ENCODE measurements at regions not wholly inside any gene's neighbourhood (a gene's known extent, or its start where the extent isn't known, plus 50 kb on each side); places are given as distances from the start of the nearest gene placed in this dataset.

DNA sequence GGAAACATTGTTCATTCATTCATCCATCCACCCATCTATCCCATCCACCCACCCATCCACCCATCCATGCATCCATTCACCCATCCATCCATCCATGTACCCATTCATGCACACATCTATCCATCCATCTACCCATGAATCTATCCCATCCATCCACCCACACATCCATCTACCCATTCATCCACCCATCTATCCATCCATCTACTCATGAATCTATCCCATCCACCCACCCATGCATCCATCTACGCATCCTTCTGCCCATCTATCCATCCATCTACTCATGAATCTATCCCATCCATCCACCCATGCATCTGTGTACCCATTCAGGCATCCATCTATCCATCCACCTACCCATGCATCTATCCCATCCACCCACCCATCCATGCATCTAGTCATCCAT, 51.6 kb upstream of the URI1 start:
- TF ChIP-seq, protein P1, sequence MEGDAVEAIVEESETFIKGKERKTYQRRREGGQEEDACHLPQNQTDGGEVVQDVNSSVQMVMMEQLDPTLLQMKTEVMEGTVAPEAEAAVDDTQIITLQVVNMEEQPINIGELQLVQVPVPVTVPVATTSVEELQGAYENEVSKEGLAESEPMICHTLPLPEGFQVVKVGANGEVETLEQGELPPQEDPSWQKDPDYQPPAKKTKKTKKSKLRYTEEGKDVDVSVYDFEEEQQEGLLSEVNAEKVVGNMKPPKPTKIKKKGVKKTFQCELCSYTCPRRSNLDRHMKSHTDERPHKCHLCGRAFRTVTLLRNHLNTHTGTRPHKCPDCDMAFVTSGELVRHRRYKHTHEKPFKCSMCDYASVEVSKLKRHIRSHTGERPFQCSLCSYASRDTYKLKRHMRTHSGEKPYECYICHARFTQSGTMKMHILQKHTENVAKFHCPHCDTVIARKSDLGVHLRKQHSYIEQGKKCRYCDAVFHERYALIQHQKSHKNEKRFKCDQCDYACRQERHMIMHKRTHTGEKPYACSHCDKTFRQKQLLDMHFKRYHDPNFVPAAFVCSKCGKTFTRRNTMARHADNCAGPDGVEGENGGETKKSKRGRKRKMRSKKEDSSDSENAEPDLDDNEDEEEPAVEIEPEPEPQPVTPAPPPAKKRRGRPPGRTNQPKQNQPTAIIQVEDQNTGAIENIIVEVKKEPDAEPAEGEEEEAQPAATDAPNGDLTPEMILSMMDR (IDR thresholded peaks at IDR 0.05 in 8 of 11, conservative IDR thresholded peaks at IDR 0.05 in 3 of 11) = no peak
- TF ChIP-seq POLR2AphosphoS5 (IDR thresholded peaks at IDR 0.05) (no peak), POLR2A (IDR thresholded peaks at IDR 0.05) (no peak)

All from spleen (tissue), 7 donors.